Ovary (tissue), 7 donors: ENCODE measurements at regions not wholly inside any gene's neighbourhood (a gene's known extent, or its start where the extent isn't known, plus 50 kb on each side); places are given as distances from the start of the nearest gene placed in this dataset.

Experiments used
- DNase-seq, 5 donors: peaks; one replicate each; pipeline ENCODE4 v3.0.0-alpha.2; 2019 to 2020
- H3K27ac ChIP-seq, 2 donors: fragments of 200-600 bp; one replicate each; pipeline versions ENCODE4 v1.5.1 to v1.8.0; 2019 to 2022
- H3K27me3 ChIP-seq: fragments of 200-600 bp; one replicate; pipeline ENCODE4 v1.8.0; 2022
- H3K36me3 ChIP-seq: fragments of 200-600 bp; sonication (generic); one replicate; pipeline ENCODE4 v1.5.1; 2019
- H3K4me1 ChIP-seq: one replicate; pipeline ENCODE4 v1.8.1; 2013; ENCODE audit warnings: mild to moderate bottlenecking, moderate library complexity; ENCODE audit not compliant: insufficient read depth
- H3K4me3 ChIP-seq: fragments of 200-600 bp; sonication (generic); one replicate; pipeline ENCODE4 v1.5.1; 2017
- H3K9me3 ChIP-seq, 2 donors: fragments of 200-600 bp in 1 of 2; sonication (generic) in 1 of 2; one replicate each; pipeline versions ENCODE4 v1.5.1 to v1.8.1; 2013 to 2019; ENCODE audit warnings: mild to moderate bottlenecking in 1 of 2, moderate library complexity in 1 of 2
- EP300 ChIP-seq: sonication (generic); formaldehyde crosslinking; IDR thresholded peaks from one replicate; pipeline ENCODE4 v1.6.1; 2017; ENCODE audit warnings: antibody characterized with exemption
- POLR2A ChIP-seq: fragments of 450-650 bp; IDR thresholded peaks from one replicate; pipeline ENCODE4 v1.6.1; 2017; ENCODE audit warnings: antibody characterized with exemption, mild to moderate bottlenecking, moderate library complexity
- WGBS, 3 donors: extraction: QIAGEN DNeasy Blood & Tissue Kit in 1 of 3; methylation state at CpG; one replicate each; pipeline versions ENCODE4 v1.1.5 to v1.1.7; 2013 to 2017; 5-methylcytosine and 5-hydroxymethylcytosine counted together
- intact Hi-C, 4 donors: fragments of 100-400 bp; cut with DNase I; formaldehyde crosslinking; loops; one replicate each; pipeline versions ENCODE4 v1.11.0 to v1.15.1; 2022 to 2023
- TF ChIP-seq, protein P1 (sequence below), 3 donors: fragments of 450-650 bp in 2 of 3; fragments of 200-600 bp in 1 of 3; IDR thresholded peaks; one replicate each; pipeline versions ENCODE4 v1.5.1 to v1.8.0; 2016 to 2022; ENCODE audit warnings: antibody characterized with exemption in 3 of 3, mild to moderate bottlenecking in 1 of 3
- donor health status: DM: no; HTN: no; CAD: no; lungs with moderate emphysema.
- donor health status: DM: no; HTN: no; CAD: no.
- donor health status: Bipolar disorder and iron deficiency.
- donor health status: DM: no; HTN: no; CAD: no.
- donor health status: DM: yes; HTN: yes; CAD: no.

DNA sequence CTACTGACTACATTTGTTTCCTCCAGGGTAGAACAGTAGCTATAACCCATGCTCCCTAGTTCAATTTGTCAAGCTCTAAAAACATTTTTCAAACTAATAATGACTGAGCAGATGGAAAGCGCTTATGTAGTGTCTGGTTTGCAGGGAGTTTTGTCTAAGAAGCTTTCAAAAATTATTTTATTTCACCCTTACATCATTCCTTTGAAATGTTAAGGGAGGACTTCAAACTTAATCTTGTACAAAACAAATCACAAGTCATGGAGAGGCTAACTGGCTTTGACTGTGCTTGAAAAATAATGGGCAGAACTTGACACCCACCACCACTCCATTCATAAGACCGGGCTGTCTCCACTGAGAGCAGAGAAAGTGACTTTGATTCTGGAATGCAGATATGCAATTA is 153.4 kb upstream of the QRFPR start:
- H3K36me3 ChIP-seq, result no peaks in the 10 kb centered on the region
- WGBS, 3 donors, result 8 to 18% (median 11%) methylated on average over 2 of the region's 2 CpGs
- H3K4me3 ChIP-seq, result no peak overlapping the region
- TF ChIP-seq POLR2A, result no peak
- TF ChIP-seq, protein P1, sequence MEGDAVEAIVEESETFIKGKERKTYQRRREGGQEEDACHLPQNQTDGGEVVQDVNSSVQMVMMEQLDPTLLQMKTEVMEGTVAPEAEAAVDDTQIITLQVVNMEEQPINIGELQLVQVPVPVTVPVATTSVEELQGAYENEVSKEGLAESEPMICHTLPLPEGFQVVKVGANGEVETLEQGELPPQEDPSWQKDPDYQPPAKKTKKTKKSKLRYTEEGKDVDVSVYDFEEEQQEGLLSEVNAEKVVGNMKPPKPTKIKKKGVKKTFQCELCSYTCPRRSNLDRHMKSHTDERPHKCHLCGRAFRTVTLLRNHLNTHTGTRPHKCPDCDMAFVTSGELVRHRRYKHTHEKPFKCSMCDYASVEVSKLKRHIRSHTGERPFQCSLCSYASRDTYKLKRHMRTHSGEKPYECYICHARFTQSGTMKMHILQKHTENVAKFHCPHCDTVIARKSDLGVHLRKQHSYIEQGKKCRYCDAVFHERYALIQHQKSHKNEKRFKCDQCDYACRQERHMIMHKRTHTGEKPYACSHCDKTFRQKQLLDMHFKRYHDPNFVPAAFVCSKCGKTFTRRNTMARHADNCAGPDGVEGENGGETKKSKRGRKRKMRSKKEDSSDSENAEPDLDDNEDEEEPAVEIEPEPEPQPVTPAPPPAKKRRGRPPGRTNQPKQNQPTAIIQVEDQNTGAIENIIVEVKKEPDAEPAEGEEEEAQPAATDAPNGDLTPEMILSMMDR (IDR thresholded peaks at IDR 0.05), result no peak
- no peak for TF ChIP-seq EP300
- no peaks in the 10 kb centered on the region for H3K27me3 ChIP-seq
- no peaks in the 10 kb centered on the region for H3K9me3 ChIP-seq
- intact Hi-C loops, result no loop called here
- H3K27ac ChIP-seq, result no peak overlapping the region
- no peaks in the 10 kb centered on the region for H3K4me1 ChIP-seq
- DNase-seq, result no peak

DNA sequence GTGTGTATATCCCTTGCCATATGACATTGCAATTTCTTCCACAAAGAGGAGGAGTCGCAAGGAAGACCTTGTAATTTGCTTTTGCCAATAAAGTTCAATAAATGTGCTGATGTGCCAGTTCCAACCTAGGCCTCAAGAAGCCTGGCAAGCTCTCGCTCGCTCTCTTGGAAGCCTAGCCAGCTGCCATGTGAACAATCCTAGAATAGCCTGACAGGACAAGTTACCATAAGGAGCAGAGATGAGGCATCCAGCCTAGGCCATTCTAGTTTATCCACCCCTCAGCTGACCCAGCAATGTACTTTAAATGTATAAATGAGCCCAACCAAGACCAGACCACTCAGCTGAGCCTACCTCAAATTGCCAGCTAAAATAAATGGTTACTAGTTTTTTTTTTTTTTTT is 145.7 kb upstream of the QRFPR start:
- Histone ChIP-seq H3K4me3 (no peak overlapping the region), H3K36me3 (no peaks in the 10 kb centered on the region), H3K27ac (no peak overlapping the region), H3K4me1 (no peaks in the 10 kb centered on the region), H3K9me3 (no peaks in the 10 kb centered on the region), H3K27me3 (no peaks in the 10 kb centered on the region)
- intact Hi-C loops, result no loop called here
- no peak for DNase-seq
- TF ChIP-seq POLR2A, result no peak
- TF ChIP-seq, protein P1 (IDR thresholded peaks at IDR 0.05), result no peak
- TF ChIP-seq EP300, result no peak
- 94 to 96% (median 95%) methylated on average over 3 of the region's 3 CpGs for WGBS, 3 donors

DNA sequence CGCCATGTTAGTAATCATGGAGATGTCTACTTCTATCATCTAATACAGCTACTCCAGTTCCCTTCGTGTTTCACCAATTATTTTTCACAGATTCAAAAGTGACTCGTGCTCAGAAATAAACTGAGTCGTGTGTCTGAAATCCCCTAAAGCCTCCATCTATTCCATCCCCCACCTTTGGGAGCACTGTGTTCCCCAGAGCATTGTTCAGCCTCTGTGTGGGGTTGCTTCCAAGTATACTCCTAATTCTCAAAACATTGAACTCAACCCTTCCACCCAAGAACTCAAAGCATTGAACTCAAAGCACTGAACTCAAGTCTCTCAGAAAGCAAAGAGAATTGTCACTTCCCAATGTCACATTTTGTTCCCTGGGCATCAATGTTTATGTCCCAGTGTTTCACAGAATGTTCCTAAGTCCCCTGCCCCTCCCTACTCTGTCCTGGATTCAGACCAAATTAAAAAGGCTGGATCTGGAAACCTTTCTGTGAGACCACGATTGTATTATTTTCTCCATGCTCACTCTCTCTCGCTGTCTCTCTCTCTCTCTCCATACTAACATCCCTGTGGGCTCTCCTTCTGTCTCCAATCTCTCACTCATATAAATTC is 138.5 kb upstream of the QRFPR start:
- DNase-seq, result no peak
- WGBS, 3 donors, result 70 to 90% (median 78%) methylated on average over 6 of the region's 6 CpGs
- Histone ChIP-seq H3K36me3 (no peaks in the 10 kb centered on the region), H3K9me3 (no peaks in the 10 kb centered on the region), H3K4me1 (no peaks in the 10 kb centered on the region), H3K27me3 (no peaks in the 10 kb centered on the region), H3K4me3 (no peak overlapping the region), H3K27ac (no peak overlapping the region)
- intact Hi-C loops, result no loop called here
- TF ChIP-seq, protein P1 (IDR thresholded peaks at IDR 0.05), result no peak
- no peak for TF ChIP-seq POLR2A
- TF ChIP-seq EP300, result no peak

DNA sequence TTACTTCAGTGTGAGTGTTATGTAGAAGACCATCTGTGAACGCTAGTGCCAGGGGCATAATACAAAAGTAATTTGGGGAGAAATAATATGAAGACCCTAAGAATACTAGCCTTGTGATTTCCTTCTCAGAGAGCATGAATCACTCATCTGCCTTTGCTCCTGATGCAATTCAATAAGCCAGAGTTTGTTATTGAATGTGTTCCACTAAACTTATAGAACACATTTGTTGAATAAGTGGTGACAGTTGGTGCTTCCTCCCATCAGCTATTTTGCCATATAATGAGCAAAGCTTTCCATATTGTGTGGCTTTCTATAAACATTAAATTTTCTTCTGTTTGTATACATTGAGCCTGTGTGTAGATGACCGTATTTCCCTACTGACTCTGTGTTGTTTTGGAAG is 136.4 kb upstream of the QRFPR start:
- H3K4me3 ChIP-seq, result no peak overlapping the region
- no peak for DNase-seq
- 25 to 63% (median 48%) methylated on average over 2 of the region's 2 CpGs for WGBS, 3 donors
- TF ChIP-seq POLR2A (no peak), EP300 (no peak)
- TF ChIP-seq, protein P1 (IDR thresholded peaks at IDR 0.05), result no peak
- intact Hi-C loops, result no loop called here
- no peaks in the 10 kb centered on the region for H3K4me1 ChIP-seq
- H3K36me3 ChIP-seq, result no peaks in the 10 kb centered on the region
- no peak overlapping the region for H3K27ac ChIP-seq
- H3K9me3 ChIP-seq, result no peaks in the 10 kb centered on the region
- no peaks in the 10 kb centered on the region for H3K27me3 ChIP-seq
